PC-3 (cell line): ENCODE measurements at regions not wholly inside any gene's neighbourhood (a gene's known extent, or its start where the extent isn't known, plus 50 kb on each side); places are given as distances from the start of the nearest gene placed in this dataset.
"Not testable (repeated sequence)": the region's sequence is repeated elsewhere in the genome, so short reads cannot be mapped to it uniquely, and the experiment has no call there.

ENCODE experiments used
- ATAC-seq: fragments of 200-7000 bp; cut with Tn5 transposase; 2 replicates; pipeline ENCODE4 v1.9.1; 2020; ENCODE audit warnings: mild to moderate bottlenecking, moderate library complexity
- BruUV-seq: library from RNA; stranded (reverse); fragments of 400-500 nt; replicated peaks from 2 replicates; lab custom pipeline; 2021; lab: Mats Ljungman, UMichigan
- CTCF ChIA-PET: fragments of 300-600 bp; sonication (Branson Sonifier 250); formaldehyde crosslinking; loops from one replicate; lab custom pipeline; 2022; ENCODE audit warnings: antibody characterized with exemption; lab: Charles Lee
- POLR2A ChIA-PET: fragments of 300-600 bp; sonication (Branson Sonifier 250); formaldehyde crosslinking; loops from one replicate; lab custom pipeline; 2022; ENCODE audit warnings: antibody characterized with exemption; ENCODE audit not compliant: unreplicated experiment; lab: Charles Lee
- DNase-seq: peaks from one replicate; pipeline ENCODE4 v3.0.0-alpha.2; 2015
- H2AFZ ChIP-seq: fragments of 300-600 bp; sonication (generic); 2 replicates; pipeline ENCODE4 v1.6.0; 2016; ENCODE audit warnings: antibody characterized with exemption, low read length
- H3F3A ChIP-seq: fragments of 300-600 bp; sonication (generic); one replicate; pipeline ENCODE4 v1.6.0; 2017; ENCODE audit warnings: antibody characterized with exemption, low read length, control low read depth, mild to moderate bottlenecking; ENCODE audit not compliant: unreplicated experiment
- H3K27ac ChIP-seq: fragments of 300-600 bp; sonication (generic); 2 replicates; pipeline ENCODE4 v1.5.1; 2016; ENCODE audit warnings: mild to moderate bottlenecking, low read length
- H3K27me3 ChIP-seq: fragments of 300-600 bp; sonication (generic); 2 replicates; pipeline ENCODE4 v1.6.1; 2016; ENCODE audit warnings: low read length, mixed read lengths
- H3K36me3 ChIP-seq: fragments of 300-600 bp; sonication (generic); 2 replicates; pipeline ENCODE4 v1.6.1; 2016; ENCODE audit warnings: low read depth, mixed run types, low read length, mixed read lengths
- H3K4me1 ChIP-seq: fragments of 300-600 bp; sonication (generic); 2 replicates; pipeline ENCODE4 v1.5.1; 2016; ENCODE audit warnings: low read length; ENCODE audit not compliant: insufficient read depth
- H3K4me2 ChIP-seq: fragments of 300-600 bp; sonication (generic); 2 replicates; pipeline ENCODE4 v1.6.0; 2016; ENCODE audit warnings: low read length
- H3K4me3 ChIP-seq: fragments of 300-600 bp; sonication (generic); 2 replicates; pipeline ENCODE4 v1.5.1; 2016; ENCODE audit warnings: mild to moderate bottlenecking, low read length, mixed read lengths
- H3K79me2 ChIP-seq: fragments of 300-600 bp; sonication (generic); 2 replicates; pipeline ENCODE4 v1.6.1; 2017; ENCODE audit warnings: low read length, mixed read lengths
- H3K9ac ChIP-seq: fragments of 300-600 bp; sonication (generic); 2 replicates; pipeline ENCODE4 v1.6.0; 2016; ENCODE audit warnings: mild to moderate bottlenecking, low read length
- H3K9me2 ChIP-seq: fragments of 300-600 bp; sonication (generic); replicated peaks from 2 replicates; pipeline ENCODE4 v1.6.1; 2016; ENCODE audit warnings: mixed run types, low read length, mixed read lengths
- H3K9me3 ChIP-seq: fragments of 300-600 bp; sonication (generic); 2 replicates; pipeline ENCODE4 v1.6.1; 2016; ENCODE audit warnings: low read length, mixed read lengths
- H4K20me1 ChIP-seq: fragments of 300-600 bp; sonication (generic); 2 replicates; pipeline ENCODE4 v1.6.1; 2016; ENCODE audit warnings: low read length, mixed read lengths
- CTCF ChIP-seq: fragments of 300-600 bp; sonication (generic); conservative IDR thresholded peaks from 2 replicates; pipeline ENCODE4 v1.5.1; 2017; ENCODE audit warnings: antibody characterized with exemption, low read depth, mild to moderate bottlenecking, low read length
- EZH2 ChIP-seq: fragments of 300-600 bp; sonication (generic); IDR thresholded peaks from one replicate; pipeline ENCODE4 v1.6.1; 2017; ENCODE audit warnings: antibody characterized with exemption, mild to moderate bottlenecking, low read length; ENCODE audit not compliant: unreplicated experiment
- EZH2phosphoT487 ChIP-seq: fragments of 300-600 bp; sonication (generic); IDR thresholded peaks from 2 replicates; pipeline ENCODE4 v1.6.1; 2018; ENCODE audit warnings: mild to moderate bottlenecking, antibody characterized with exemption, low read length, borderline replicate concordance
- intact Hi-C: fragments of 100-400 bp; cut with micrococcal nuclease; formaldehyde crosslinking; loops from 2 replicates; pipeline ENCODE4 v1.9.0; 2023

DNA sequence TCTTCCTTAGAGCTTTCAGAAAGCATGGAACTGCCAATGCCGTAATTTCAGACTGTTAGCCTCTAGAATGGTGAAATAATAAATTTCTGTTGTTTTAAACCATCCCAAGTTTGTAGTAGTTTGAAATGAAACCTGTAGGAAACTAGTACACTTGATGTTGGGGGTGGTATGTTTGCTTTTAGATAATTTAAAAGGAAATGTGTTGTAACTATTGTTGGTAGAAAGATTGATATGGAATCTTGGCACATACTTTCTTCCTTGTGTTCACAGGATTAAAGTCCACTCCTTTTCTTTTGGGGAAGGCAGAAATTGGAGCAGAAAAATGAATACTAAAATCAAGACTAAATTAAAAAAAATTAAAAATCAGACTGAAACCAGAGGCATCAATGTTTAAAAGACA is 66.0 kb upstream of the ARRDC3 start:
- no TSS peak for BruUV-seq
- Histone ChIP-seq H3F3A (no peaks in the 10 kb centered on the region), H3K79me2 (no peaks in the 10 kb centered on the region), H3K27ac (no peak overlapping the region), H4K20me1 (no peaks in the 10 kb centered on the region), H3K4me2 (no peak overlapping the region), H3K9me3 (no peaks in the 10 kb centered on the region), H3K27me3 (no peaks in the 10 kb centered on the region), H3K4me3 (no peak overlapping the region), H2AFZ (no peak overlapping the region), H3K4me1 (peaks cover 2% of the 10 kb centered on the region), H3K9me2 (no peaks in the 10 kb centered on the region), H3K36me3 (no peaks in the 10 kb centered on the region), H3K9ac (no peak overlapping the region)
- DNase-seq (no peak), ATAC-seq (no peak)
- POLR2A ChIA-PET, result no interaction called here
- TF ChIP-seq CTCF (no peak), EZH2phosphoT487 (no peak), EZH2 (no peak)
- CTCF ChIA-PET, result no interaction called here
- intact Hi-C loops, result no loop called here

GRCh38 chr5:91448079-91448478 is 65.0 kb upstream of the ARRDC3 start:
- ATAC-seq, H3K79me2 ChIP-seq, intact Hi-C loops, H3K27me3 ChIP-seq, POLR2A ChIA-PET, H3K9ac ChIP-seq, H3K36me3 ChIP-seq, H3K4me3 ChIP-seq, DNase-seq, H3K27ac ChIP-seq, BruUV-seq, CTCF ChIA-PET, H3K9me3 ChIP-seq, H2AFZ ChIP-seq, H4K20me1 ChIP-seq, H3K4me2 ChIP-seq, H3F3A ChIP-seq, H3K9me2 ChIP-seq: not testable (repeated sequence)
- peaks cover 11% of the 10 kb centered on the region for H3K4me1 ChIP-seq

GRCh38 chr5:91446880-91447279 is 63.8 kb upstream of the ARRDC3 start:
- H3K79me2 ChIP-seq, DNase-seq, H3K4me3 ChIP-seq, H3F3A ChIP-seq, H3K4me2 ChIP-seq, H3K9ac ChIP-seq, H3K27ac ChIP-seq, H2AFZ ChIP-seq, H3K9me3 ChIP-seq, H4K20me1 ChIP-seq, ATAC-seq, POLR2A ChIA-PET, intact Hi-C loops, H3K27me3 ChIP-seq, BruUV-seq, CTCF ChIA-PET, H3K9me2 ChIP-seq, H3K36me3 ChIP-seq: not testable (repeated sequence)
- H3K4me1 ChIP-seq, result peaks cover 17% of the 10 kb centered on the region

DNA sequence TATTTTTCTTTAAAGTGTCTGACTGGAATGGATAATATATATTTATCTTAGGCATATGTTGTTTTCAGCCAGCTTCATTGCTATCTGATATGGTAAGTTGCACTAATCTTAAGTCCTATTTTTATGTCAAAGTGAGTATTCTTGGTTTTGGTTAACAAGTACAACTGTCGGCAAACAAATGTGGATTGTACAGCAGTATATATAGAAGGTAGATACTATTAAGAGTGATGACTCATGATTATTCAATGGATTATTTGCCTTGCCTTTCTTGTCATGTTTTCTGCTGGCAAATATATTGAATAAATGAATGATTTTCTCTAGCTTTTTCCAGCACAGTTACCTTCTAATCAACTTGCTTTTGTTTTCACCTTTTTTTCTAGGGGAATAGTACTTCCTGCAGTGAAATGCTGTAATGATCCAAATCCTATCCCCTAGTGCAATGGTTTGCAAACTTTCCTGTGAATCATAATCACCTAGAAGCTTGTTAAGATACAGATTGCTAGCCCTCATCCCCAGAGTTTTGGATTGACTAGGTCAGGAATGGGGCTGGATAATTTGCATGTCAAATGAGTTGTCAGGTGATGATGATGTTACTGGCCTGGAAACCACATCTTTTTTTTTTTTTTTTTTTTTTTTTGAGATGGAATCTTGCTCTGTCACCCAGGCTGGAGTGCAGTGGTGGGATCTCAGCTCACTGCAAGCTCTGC is 60.8 kb upstream of the ARRDC3 start:
- H3K79me2 ChIP-seq, result no peaks in the 10 kb centered on the region
- H3K9me2 ChIP-seq, result no peaks in the 10 kb centered on the region
- peak; percentile 84 for DNase-seq
- no peaks in the 10 kb centered on the region for H3K9me3 ChIP-seq
- ATAC-seq, result peak; percentile 95
- intact Hi-C loops, result no loop called here
- H3K4me2 ChIP-seq, result peak overlapping the region; percentile 58
- peaks cover 17% of the 10 kb centered on the region for H3K4me1 ChIP-seq
- ChIA-PET POLR2A (no interaction called here), CTCF (no interaction called here)
- no peaks in the 10 kb centered on the region for H4K20me1 ChIP-seq
- H3K4me3 ChIP-seq, result no peak overlapping the region
- BruUV-seq, result no TSS peak
- peak overlapping the region; percentile 57 for H3K27ac ChIP-seq
- TF ChIP-seq EZH2 (no peak), EZH2phosphoT487 (no peak), CTCF (no peak)
- no peak overlapping the region for H2AFZ ChIP-seq
- H3F3A ChIP-seq, result no peaks in the 10 kb centered on the region
- H3K27me3 ChIP-seq, result no peaks in the 10 kb centered on the region
- H3K9ac ChIP-seq, result no peak overlapping the region
- H3K36me3 ChIP-seq, result no peaks in the 10 kb centered on the region
